H7 (cell line): ENCODE measurements at regions not wholly inside any gene's neighbourhood (a gene's known extent, or its start where the extent isn't known, plus 50 kb on each side); places are given as distances from the start of the nearest gene placed in this dataset.

Source experiments
- DNase-seq: peaks from one replicate; pipeline ENCODE4 v3.0.0; 2012
- H3K27me3 ChIP-seq: 2 replicates; pipeline ENCODE4 v1.6.0; 2011; ENCODE audit warnings: mild to moderate bottlenecking, low read length; ENCODE audit not compliant: control insufficient read depth, insufficient read depth
- H3K36me3 ChIP-seq: replicated peaks from 2 replicates; pipeline ENCODE4 v1.5.1; 2011; ENCODE audit warnings: low read length; ENCODE audit not compliant: control insufficient read depth, insufficient read depth
- H3K4me3 ChIP-seq: 2 replicates; pipeline ENCODE4 v1.5.1; 2011; ENCODE audit warnings: low read depth, mild to moderate bottlenecking, control low read depth, low read length, moderate library complexity; ENCODE audit not compliant: insufficient read depth

DNA sequence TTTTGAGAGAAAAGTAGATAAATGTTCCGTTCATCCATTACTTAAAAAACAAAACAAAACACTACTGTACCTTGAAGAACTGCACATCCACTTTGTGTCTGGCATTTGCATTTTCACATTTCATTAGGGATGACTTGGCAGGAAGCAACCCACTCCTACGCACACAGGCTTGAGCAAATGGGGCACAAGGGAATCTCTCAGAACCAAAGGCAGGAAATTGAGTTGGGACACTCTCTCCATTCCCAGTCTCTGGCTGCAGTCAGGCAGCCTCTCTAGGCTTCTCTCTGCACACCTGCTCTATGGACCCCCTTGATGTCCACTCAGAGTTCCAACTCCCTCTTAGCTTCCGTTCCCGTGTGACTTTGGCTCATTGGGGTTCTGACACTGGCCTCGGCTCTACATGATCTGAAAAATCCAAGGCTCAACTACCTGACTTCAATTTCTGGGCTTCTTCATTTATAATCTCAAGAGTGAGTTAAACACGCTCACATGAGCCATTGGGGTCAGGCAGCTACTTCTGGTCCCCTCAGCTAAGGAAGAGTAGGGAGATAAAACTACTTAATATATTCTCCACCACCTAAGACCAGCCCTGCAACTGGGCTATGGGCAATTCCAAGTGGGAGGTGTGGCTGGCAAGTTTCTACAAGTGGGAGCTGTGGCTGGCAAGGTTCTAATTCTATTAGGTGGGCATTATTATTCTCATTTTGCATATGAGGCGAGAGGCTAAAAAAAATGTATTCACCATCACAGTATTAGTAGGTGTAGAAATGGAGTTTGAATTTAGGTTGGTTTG lies 251.9 kb downstream of the SOD2 start:
- no peak overlapping the region for H3K4me3 ChIP-seq
- no peaks in the 10 kb centered on the region for H3K27me3 ChIP-seq
- DNase-seq: no peak
- no peaks in the 10 kb centered on the region for H3K36me3 ChIP-seq

DNA sequence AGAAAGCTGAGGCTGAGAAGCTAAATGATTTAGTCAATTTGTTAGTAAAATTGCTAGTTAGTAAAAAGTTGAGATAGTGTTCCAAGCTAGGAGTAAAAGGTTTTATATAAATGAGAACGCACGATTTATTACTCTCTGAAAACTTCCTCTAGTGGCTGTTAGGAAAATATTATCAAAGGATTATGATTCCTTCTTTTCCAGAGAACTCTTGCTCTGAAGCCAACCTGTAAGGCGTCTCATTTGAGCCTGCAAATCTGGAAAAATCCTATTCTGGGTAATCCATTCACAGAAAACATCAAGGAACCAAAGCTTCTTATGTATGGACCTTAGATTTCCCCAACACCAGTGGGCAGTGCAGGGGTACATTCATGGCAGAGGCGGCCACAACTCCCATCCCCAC lies 252.7 kb downstream of the SOD2 start:
- H3K36me3 ChIP-seq: no peaks in the 10 kb centered on the region

DNA sequence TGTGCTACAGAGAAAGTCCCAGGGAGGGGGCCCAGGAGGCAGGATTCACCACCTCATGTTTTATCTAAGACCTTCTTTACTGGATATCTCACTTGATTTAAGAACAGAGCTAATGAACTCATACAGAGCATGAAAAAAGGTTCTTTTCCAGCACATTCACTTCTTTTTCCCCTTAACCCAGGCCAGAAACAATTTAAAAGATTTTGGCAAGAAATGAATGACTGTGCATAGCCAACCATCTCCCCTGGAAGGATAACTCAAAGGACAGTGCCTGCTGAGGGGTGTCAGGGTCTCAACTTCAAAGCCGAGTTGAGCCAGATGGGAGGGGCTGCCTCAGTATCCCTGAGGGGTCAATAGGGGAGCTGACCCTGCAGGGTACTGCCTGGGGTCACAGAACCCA lies 253.4 kb downstream of the SOD2 start:
- DNase-seq: no peak
- no peaks in the 10 kb centered on the region for H3K27me3 ChIP-seq
- H3K36me3 ChIP-seq: no peaks in the 10 kb centered on the region
- no peak overlapping the region for H3K4me3 ChIP-seq

More for the DNA sequence above, 252.7 kb downstream of the SOD2 start:
- Histone ChIP-seq H3K4me3 (no peak overlapping the region), H3K27me3 (no peaks in the 10 kb centered on the region)
- DNase-seq: no peak

DNA sequence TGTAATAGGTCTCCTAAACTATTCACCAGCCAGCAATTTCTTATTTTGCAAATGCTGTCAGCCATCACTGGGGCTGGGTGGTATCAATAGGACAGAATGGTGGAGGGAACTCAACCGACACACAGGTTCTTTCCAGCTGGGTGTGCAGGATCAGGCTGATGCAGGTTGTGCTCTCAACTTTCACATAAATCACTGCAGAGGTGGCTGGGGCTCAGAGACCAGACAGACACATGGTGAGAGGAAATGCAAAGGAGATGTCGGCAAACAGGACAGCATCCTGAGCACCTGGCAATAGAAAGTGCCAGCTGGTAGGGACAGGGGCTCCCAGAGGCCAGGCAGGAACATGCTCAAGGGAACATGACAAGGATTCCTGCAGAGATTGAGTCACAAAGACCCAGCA lies 254.9 kb downstream of the SOD2 start:
- DNase-seq: no peak

DNA sequence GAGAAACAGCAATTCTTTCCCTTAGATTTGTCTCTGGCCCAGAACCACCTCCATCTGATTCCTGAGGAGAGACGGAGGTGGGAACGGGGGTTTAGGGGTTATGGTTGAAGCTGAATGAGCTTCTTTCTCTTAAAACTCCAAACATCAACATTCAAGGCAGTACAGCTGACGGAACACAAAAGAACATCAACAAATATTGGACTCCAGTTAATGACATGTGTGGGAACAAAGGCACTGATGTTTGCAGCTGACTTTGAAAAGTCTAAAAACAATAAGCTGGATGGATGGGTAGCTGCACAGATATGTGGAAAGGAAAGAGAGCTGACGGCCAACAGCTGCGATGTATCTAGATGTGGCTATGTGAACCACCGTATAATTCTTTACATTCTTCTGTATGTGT lies 256.5 kb downstream of the SOD2 start:
- no peaks in the 10 kb centered on the region for H3K36me3 ChIP-seq
- H3K27me3 ChIP-seq: no peaks in the 10 kb centered on the region
- DNase-seq: no peak
- H3K4me3 ChIP-seq: no peak overlapping the region

More for the DNA sequence above, 254.9 kb downstream of the SOD2 start:
- no peaks in the 10 kb centered on the region for H3K36me3 ChIP-seq
- H3K27me3 ChIP-seq: no peaks in the 10 kb centered on the region
- H3K4me3 ChIP-seq: no peak overlapping the region

DNA sequence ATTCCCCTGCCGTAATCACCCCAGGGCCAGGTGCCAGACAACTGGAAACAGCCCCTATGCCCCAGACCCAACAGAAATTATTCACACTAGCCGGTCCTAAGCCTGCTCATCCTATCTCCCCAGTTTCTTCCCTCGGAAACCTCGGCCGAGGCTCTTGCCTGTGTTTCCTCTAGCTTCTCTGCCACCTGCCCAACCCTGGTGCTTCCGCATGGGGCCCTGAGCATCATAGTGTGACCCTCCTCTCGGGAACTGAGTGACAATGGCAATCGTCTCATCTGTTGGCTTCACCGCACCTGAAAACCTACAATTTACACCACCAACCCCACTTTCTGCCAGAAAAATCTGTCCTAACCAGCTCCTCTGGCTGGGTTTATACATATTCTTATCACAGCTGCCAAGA lies 257.3 kb downstream of the SOD2 start:
- no peaks in the 10 kb centered on the region for H3K27me3 ChIP-seq
- no peak overlapping the region for H3K4me3 ChIP-seq
- DNase-seq: no peak
- no peaks in the 10 kb centered on the region for H3K36me3 ChIP-seq

DNA sequence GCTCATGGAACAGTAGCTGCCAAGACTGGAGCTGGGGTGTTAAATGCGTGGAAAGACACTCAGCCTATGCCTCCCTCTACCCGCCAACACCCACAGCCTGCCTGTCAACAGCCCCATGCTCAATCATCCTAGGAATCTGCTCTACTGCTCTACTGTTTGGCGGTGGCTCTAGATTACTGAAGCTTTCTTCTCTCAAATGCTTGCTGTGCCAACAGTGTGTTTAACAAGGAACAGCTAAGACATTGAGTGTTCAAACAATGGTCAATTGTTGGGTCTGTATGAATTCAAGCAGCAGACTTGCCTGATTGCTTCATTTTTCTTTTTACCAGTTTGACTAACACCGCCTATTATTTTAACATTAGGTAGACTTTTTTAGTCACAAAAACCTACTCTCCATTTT lies 258.6 kb downstream of the SOD2 start:
- Histone ChIP-seq H3K36me3 (no peaks in the 10 kb centered on the region), H3K4me3 (no peak overlapping the region), H3K27me3 (no peaks in the 10 kb centered on the region)
- DNase-seq: no peak

DNA sequence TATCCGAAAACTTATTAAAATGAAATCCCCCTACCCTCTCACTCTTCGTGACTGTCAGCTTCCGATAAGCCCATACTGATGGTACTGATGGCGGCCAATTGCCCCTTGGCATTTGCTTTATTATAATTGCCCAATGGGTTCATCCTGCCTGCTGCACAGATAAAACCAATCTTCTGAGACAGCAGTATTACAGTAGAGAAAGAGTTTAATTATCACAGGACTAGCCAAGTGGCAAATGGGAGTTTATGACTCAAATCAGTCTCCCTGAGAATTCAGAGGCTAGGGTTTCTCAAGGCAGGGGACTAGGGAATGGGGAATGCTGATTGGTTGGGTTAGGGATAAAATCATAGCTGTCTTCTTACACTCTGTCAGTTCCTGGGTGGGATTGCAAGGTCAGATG lies 259.5 kb downstream of the SOD2 start:
- H3K4me3 ChIP-seq: no peak overlapping the region
- no peaks in the 10 kb centered on the region for H3K36me3 ChIP-seq
- no peak for DNase-seq
- no peaks in the 10 kb centered on the region for H3K27me3 ChIP-seq

DNA sequence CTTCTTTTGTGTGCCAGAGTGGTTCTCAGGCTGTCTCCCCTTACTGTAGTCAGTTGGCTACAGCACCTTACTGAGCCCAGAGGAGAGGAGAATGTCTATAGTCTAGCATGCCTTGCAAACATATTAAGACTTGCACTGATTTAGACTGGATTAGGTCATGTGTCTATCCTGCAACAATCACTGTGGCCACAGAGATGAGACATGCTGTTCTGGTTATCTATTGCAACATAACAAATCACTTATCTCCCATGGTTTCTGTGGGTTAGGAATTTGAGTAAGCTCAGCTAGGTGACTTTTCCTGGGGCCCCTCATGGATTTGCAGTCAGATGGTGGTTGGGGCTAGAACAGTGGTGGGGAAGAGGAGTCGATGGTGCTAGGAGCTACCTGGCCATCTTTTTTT lies 261.3 kb downstream of the SOD2 start:
- Histone ChIP-seq H3K4me3 (no peak overlapping the region), H3K36me3 (no peaks in the 10 kb centered on the region), H3K27me3 (no peaks in the 10 kb centered on the region)
- DNase-seq: no peak

DNA sequence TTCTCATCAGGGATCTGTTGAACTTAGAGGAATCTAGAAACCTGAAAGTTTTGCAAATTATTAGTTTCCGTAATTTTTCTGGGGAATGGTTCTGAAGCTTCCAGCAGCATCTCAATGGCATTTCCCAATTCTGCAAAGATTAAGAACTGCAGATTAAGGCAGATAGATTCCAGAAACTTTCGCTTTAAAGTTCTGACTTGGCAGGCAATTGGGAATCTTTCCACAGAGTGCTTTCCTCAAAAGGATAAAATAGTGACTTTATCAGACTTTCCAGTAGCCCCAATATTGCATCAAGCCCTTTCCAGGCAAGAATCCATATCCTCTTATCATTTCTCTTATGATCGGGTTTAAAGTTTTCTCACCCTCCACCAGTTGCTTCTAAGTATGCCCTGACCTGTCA lies 261.1 kb downstream of the FNDC1 start:
- DNase-seq: no peak

DNA sequence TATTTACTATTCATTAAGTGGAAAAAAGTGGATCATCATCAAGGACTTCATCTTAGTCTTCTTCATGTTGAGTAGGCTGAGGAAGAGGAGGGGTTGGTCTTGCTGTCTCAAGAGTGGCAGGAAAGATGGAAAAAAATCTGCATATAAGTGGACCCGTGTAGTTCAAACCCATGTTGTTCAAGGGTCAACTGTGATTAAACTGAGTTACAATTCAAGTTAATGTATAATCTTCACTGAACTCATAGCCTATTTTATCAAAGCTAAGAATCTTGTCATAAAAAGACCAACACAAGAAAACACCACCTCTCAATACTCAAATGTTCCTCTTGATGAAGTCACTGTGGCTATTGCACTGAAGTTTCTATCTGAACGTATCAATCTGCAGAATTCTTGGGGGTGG lies 260.2 kb downstream of the FNDC1 start:
- H3K4me3 ChIP-seq: no peak overlapping the region
- H3K36me3 ChIP-seq: no peaks in the 10 kb centered on the region
- H3K27me3 ChIP-seq: no peaks in the 10 kb centered on the region
- DNase-seq: no peak

More for the DNA sequence above, 261.1 kb downstream of the FNDC1 start:
- Histone ChIP-seq H3K27me3 (no peaks in the 10 kb centered on the region), H3K36me3 (no peaks in the 10 kb centered on the region), H3K4me3 (no peak overlapping the region)

DNA sequence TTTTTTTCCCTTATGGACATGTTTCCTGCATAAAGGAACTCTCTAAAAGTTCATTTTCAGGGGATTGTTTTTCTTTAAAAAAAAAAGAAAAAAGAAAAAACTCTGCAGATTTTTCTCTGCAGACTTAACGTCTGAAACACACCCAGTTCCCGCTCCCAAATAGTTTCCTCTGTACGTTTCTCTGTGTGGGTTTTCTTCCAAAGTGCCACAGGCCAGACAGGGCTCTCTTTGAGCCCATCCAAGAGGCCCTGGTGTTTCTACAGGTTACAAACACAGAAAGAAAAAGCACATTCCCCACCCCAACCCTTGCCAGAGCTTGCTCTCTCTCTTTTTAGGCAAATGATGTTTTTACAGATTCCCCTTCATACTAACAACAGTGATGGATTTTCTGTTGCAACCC lies 258.6 kb downstream of the FNDC1 start:
- H3K27me3 ChIP-seq: no peaks in the 10 kb centered on the region
- no peak overlapping the region for H3K4me3 ChIP-seq
- H3K36me3 ChIP-seq: no peaks in the 10 kb centered on the region
- no peak for DNase-seq

DNA sequence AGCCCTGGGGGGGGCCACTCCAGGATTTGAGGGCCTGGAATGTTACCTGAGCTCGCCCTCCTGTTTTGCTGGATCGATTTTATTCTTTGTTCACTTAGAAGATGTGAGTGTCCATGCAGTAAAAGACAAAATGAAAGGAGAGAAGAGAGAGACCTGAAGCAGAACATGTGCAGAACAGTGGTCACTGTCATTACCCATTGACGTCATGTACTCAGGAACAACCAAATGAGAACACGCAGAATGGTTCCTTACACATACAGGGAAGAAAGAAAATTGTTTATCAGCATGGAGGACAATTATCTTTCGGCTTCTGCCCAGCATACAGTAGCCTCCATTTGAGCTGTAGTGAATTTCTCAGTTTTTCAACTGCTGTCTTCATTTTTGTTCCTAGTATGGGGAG lies 258.1 kb downstream of the FNDC1 start:
- Histone ChIP-seq H3K27me3 (no peaks in the 10 kb centered on the region), H3K4me3 (no peak overlapping the region), H3K36me3 (no peaks in the 10 kb centered on the region)
- no peak for DNase-seq

DNA sequence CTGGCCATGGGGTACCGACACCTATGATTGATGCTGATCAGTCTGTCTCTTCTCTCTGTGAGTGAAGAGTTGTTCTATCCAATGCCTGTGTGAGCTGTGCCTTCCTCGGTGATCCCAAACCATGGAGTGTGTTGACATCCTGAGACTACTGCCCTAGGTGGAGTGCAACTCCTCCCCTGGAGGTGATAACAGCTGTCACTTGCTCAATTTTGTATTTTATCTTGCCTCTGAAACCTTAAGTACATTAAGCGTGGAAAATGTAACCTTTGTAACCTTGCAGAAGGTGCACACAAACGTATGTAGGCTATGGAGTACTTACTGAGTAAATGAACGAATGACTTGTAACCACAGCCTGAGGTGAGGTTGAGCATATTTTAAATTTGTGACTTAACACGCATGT lies 256.2 kb downstream of the FNDC1 start:
- Histone ChIP-seq H3K4me3 (no peak overlapping the region), H3K27me3 (no peaks in the 10 kb centered on the region), H3K36me3 (no peaks in the 10 kb centered on the region)
- DNase-seq: no peak

DNA sequence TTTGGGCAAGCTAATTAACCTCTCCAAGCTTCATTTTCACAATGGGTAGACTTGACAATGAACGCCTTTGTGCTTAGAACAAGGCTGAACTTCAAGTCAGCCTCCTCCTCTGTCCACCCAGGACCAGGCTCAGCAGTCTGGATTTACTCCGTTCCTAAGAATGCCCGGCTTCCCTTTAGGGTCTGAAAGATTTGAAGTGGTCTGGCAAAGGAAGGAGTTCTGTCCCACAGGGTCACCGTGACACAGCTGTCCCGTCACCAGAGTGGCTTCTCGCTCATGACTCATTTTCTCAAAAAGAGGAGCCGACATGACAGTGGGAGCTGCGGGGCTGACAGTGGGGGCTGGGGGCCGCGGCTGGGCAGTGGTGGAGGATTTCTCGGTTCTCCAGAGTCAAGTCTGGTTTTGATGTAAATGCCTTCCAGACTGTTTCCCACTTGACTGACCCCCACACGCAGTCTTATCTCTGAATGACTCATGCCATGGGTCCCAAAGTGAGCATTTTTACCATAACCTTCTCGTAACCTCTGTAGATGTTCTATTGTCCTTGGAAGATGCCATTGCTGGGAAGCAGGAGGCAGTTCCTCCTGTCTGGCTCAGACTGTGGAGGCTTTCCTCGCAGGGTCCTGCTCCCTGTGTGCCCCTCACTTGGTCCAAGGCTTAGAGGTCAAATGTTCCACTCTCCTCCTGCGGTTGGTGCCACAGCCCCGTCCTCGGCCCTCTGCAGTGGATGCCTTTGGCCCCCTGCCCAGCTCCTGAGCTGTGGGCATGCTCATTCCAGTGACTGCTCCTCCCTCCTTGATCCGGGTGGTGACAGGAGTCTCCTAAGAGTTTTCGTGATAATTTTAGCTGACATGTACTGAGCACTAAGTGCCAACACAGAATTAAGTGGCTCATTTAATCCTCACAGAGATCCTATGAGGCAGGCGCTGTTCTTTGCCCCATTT lies 253.1 kb downstream of the FNDC1 start:
- no peaks in the 10 kb centered on the region for H3K27me3 ChIP-seq
- no peaks in the 10 kb centered on the region for H3K36me3 ChIP-seq
- H3K4me3 ChIP-seq: no peak overlapping the region
- no peak for DNase-seq
